ENCODE measurements at regions not wholly inside any gene's neighbourhood (a gene's known extent, or its start where the extent isn't known, plus 50 kb on each side); places are given as distances from the start of the nearest gene placed in this dataset.
A peak's percentile ranks its signal among the peaks of the same experiment; 100 is the strongest.

DNA sequence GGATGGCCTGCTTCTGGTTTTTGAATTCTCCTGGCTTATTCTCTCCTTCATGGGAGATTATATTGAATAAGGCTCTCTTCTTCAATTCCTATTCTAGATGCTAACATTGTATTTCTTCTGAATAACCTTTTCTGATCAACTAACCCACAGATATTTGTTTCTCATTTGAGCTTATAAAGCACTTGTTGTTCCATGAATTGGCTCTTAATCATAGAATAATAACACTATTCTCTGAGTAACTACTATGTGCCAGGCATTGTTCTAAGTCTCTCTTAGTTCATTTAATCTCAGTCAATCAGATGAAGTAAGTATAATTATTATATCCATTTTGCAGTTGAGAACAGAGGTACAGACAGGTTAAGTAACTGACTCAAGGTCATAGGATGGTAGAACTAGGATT is 136.3 kb upstream of the MLIP start:
- DNase-seq (ENCODE audit: low read depth): no peak

DNA sequence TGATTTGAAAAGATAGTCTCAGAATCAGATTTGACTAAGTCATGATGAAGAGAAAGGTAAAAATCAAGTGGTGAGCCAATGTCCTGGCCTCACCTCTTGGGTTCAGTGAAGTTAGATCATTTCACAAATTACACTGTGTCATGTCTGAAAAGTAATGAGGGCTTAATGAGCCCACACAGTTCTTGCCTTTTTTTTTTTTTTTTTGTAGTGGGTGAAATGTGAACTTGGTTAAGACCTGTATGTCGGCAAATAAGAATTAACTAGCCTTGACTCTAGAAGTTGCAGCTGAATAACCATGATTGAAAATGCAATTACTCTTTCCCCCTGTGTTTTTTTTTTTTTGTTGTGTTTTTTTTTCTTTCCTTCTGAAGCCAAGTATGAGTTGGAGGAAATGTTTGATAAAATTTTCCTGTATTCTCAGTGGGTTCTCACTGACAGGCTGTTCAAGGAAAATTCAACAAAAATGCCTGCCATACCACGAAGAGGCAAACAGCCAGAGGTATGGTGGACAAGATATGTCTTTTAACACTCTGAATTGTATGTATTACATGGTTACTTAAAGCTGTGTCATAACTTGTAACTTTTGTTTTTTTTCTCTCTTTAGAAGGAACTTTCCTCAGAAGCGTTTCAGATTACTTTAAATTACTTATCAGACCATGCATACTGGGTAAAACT is 135.2 kb upstream of the MLIP start:
- no peak for DNase-seq (ENCODE audit: low read depth)

DNA sequence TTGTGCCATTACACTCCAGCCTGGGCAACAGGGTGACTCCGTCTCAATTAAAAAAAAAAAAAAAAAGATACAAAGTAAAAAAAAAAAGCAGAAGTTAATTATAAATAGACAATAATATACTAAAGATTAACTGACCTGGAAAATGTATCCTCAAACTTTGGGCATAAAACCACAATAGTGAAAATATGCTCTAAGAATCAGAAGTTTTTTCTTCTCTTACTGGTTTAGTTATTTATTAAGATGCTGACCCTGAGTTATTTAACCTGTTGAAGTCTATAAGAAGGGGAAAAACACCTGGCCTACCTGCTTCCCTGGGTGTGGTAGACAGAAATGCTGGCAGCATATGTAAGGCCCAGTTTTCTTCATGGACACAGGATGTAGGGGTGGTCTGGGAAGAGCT is 133.7 kb upstream of the MLIP start:
- DNase-seq (ENCODE audit: low read depth): no peak

DNA sequence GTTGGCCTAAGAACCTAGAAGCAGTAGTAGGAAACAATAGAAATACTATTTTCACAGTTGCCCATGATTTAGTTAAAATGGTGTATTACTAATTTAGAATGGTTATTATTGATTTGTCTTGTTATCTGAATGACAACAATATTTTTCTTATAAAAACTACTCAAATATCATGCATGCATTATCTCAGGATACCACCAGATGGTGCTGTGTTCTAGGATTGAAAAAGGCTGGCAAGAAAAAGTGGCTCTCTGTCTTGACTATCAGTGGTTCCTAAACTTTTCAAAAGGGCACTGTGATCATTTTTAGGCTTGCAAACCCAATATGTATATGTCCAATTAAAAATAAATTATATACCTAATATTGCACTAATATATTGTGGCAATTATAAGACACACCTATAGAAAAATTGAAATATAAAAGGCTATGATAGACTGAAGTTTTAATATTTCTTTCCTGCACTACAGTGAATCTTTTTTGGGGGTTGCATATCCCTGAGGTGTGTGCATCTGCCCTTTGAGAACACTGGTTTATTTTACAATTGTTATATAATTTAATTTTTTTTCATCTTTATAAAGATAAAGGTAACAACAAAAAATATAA is 131.7 kb upstream of the MLIP start:
- peak; percentile 64 for DNase-seq (ENCODE audit: low read depth)

DNA sequence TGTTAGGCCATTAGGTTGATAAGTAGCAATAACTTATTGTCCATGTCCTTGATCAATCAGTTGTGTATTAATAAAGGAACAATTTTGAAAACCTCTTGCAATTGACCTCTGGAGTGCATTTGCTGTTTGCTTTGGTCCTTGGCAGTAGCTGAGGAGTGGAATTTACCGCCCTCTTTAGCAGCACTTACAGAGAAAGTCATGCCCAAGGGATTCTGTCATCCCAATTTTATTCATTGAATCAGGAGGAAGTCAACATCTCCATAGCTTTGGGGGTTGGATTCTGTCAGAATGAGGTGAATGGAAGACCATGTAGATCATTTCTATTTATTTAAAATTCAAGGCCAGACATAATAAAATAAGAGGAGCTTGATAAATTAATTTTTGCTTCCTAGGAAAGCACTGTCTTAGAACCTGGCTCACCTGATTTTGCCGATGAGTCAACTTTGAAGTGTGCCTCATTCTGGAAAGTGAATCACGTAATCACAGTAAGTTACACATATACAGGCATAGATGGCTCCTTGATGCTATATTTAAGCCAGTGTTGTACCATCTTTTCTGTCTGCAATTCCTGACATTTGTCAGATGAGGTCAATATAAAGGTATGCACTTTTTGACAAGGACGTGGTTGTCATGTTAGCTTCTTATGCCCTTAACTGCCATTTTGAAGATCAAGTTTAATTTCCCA is 128.7 kb upstream of the MLIP start:
- no peak for DNase-seq (ENCODE audit: low read depth)

DNA sequence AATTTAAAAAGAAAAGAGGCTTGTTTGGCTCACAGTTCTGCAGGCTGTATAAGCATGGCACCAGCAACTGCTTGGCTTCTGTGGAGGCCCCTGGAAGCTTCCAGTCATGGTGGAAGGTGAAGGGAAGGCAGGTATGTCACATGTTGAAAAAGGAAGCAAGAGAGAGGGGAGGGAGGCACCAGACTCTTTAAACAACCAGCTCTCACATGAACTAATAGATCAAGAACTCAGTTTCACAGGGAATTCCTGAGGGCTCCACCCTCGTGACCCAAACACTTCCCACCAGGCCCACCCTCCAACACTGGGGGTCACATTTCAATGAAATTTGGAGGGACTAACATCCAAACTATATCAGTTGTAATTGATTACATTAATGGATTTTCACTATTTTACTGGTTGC is 127.9 kb upstream of the MLIP start:
- DNase-seq (ENCODE audit: low read depth): no peak

DNA sequence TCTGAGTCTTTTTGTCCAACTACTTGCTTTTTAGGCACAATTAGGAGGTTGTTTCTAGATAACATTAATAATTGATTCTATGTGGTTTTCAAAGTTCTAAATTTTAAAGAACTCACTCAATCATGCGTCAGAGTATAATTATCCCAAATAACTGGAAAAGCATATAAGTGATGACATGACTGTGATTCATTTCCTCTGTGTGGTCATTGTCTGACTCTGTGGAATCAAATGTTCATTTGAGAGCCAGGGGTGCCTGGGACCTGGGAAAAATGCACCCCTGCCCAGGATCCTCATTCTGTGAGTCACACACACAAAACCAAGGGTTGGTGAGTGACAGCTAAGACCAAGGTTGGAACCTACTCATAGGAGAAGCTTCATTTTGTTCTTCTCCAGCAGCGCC is 127.1 kb upstream of the MLIP start:
- peak; percentile 54 for DNase-seq (ENCODE audit: low read depth)

DNA sequence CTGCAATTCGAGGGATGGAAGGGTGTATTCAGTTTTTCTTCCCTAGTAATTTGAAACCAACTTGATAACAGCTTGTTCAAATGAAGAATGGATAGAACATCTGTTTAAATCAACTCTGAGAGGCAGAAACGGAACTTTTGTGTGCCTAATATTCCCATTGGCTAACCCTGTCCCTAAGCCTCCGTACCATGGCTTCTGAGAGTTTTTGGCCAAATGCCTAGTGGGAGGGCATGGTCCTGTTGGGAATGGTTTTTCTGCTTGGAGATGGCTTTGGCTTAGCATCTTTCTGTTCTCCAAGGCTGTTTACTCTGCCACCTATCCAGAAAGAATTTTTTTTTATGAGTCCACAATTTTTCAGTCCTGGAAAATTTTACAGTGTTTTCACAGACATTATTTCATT is 126.7 kb upstream of the MLIP start:
- peak; percentile 49 for DNase-seq (ENCODE audit: low read depth)

DNA sequence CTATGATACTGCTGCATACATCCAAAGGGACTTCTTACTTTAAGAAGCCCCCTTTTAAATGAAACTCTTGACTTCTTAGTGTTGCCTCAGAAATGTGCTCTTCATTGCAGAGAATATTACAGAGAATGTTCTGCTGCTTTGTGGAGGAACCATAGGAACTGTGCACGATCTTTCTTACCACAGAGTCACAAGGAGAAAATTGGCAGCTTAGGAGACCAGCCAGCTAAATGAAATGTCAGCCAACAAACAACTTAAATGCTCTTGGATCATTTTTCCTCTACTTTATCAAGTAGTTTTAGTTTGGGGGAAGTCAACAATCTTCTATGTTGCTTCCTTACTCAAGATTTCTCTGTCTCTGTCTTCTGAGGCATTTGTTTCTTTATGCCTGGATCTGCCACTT is 125.9 kb upstream of the MLIP start:
- DNase-seq (ENCODE audit: low read depth): no peak

DNA sequence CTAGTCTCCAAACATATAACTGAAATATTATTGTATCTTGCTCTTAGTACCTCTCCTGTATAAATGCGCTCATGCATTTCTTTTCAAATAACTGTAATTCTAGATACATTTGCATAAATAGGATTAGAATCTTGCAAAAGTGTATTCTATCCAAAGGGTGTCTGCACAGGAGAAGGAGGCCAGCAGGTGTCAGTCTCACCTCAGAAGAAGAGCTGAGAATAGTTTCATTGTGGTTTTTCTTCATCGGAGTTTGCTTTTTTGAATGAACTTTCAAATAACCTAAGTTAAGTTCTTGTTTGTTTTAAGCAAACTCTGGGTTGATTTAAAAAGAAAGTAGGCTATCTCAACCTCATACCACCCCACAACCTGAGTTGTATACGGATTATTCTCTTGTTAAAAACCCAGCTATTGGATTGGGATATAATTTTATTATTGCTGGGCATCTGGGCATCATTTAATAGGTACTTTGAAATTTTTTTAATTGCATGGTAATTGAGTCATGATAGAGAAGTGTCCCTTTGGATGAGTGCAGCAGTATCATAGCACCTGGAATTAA is 125.0 kb upstream of the MLIP start:
- peak; percentile 76 for DNase-seq (ENCODE audit: low read depth)

DNA sequence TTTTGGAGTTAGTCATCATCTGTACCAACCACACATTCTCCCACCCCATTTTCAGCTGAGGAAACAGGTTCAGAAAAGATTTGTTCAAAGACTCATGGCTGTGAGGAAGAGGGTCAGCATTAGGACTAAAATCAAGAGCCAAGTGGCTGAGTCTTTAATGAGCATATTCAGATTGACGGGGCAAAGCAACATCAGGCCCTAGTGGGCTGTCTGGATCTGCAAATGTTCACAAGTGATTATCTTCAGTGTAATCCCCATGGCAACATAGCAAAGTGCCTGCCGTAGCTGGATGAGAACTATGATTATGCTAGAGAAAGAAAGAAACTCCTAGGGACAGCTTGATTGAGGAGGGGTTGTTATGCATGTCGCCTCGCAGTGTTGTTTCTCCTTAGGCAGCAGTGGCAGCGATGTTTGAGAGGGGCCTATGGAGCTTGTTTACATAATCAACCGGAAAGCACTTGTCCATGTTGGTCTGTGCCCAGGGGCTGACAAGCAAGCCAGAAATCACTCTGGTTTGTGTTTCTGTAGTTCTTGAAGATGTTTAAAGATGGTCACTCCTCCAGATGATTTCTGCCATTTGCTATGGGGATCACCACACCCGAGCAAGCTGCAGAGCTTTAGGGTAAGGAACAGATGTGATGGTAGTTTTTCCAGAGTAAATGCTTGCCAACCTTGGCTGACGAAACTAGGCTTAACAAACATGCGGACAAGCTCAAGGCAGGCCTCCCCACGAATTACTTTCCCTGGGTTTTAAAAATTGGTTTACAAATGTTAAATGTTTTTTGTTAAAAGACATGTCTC is 124.3 kb upstream of the MLIP start:
- DNase-seq (ENCODE audit: low read depth): no peak

DNA sequence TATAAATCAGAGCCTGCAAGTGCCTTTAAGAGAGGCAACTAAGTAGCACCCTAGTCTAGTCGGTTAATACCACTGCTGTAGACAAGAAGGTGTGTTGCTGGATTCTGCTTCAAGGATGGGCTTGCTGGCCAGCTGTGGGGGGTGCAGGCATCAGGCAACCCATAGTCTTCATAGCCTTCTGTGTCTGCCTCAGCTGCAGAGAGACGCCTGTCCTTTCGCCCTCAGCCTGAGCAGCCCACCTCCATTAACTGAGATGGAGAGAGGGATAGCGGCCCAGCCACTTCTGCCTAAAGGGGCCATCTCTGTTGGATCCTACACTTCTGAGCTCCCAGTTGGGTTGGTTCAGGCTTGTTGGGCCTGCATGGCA is 123.7 kb upstream of the MLIP start:
- no peak for DNase-seq (ENCODE audit: low read depth)

DNA sequence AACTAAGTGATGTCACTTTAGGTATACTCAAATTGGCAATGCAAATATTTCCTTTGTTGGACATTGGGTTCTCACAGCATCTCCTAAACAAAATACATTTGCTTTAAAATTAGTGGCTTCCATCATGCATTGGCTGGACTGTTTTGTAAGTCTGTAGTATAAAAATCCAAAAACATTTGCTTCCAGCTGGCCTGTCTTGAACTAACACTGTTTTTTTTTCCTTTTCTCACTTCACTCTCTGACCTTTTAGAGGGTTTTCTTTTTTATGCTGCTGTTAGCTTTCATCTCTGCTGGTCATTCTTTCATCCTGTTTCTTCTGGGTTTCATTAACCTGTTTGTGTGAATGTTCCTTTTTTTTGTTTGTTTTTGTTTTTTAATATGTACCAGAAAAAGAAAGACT is 121.7 kb upstream of the MLIP start:
- no peak for DNase-seq (ENCODE audit: low read depth)

DNA sequence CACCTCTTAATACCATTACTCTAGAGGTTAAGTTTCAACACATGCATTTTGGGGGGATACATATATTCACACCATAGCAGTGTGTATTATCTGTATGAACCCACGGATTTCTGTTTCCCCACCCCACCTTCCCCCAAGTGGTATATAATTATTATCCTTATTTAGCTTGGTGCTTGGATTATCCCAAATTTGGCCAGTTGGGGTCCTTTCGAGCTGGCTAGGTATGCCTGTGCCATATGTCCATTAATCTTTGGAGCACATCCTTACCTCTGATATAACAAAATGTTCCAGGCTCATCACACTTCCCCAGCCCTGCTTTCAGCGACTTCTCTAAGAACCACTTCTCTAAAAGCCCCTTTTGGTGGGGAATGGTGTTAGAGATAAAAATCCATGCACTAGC is 118.7 kb upstream of the MLIP start:
- DNase-seq (ENCODE audit: low read depth): no peak

DNA sequence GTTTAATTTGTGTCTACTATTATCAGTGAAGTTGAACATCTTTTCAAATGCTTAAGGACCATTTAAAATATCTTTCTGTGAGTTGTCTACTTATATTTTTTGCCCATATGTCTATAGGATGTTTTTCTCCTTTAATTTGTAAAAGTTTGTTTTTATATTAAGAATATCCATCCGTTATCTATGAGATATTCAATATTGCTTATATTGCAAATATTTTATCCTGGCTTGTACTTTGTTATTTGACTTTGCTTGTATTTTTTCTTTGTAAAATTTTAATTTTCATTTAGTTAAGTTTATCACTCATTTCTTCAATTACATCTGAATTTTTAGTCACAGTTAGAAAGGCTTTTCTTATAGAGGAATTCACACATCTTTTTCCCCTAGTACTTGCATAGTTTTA is 117.0 kb upstream of the MLIP start:
- no peak for DNase-seq (ENCODE audit: low read depth)

DNA sequence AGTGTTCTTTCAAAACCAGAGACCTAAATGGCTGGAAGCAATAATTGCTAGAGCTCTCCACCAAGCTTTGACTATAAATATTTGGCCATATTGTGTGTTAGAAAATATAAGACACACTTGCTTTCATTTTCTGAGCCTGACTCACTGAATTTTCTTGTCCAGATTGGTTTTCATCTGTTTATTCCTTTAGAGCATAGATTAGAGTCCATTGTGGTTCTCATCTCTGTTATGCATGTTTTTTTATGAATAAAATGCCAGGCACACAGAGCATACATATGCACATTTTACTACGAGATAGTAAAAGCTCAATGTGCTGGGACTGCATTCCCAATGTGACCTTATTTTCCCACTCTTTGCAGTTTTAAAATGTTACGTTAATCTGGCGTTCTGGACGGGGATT is 115.3 kb upstream of the MLIP start:
- no peak for DNase-seq (ENCODE audit: low read depth)

DNA sequence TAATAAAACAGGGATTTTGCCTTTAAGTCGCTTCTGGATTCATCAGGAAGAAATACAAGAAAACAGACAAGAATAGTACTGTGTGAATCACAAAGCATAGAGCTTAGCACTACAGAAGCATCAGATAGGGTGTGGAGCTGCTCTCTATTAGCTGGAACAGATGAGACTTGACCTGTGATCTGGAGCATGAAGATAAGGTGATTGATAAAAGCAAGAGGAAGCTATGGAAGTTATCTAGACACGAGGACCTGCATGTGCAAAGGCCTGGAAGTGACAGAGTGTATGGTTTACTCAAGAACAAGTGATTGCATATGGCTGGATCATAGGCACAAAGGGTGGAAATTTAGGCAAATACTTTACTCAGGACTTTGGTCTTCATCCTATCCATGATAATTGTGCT is 112.9 kb upstream of the MLIP start:
- DNase-seq (ENCODE audit: low read depth): no peak

DNA sequence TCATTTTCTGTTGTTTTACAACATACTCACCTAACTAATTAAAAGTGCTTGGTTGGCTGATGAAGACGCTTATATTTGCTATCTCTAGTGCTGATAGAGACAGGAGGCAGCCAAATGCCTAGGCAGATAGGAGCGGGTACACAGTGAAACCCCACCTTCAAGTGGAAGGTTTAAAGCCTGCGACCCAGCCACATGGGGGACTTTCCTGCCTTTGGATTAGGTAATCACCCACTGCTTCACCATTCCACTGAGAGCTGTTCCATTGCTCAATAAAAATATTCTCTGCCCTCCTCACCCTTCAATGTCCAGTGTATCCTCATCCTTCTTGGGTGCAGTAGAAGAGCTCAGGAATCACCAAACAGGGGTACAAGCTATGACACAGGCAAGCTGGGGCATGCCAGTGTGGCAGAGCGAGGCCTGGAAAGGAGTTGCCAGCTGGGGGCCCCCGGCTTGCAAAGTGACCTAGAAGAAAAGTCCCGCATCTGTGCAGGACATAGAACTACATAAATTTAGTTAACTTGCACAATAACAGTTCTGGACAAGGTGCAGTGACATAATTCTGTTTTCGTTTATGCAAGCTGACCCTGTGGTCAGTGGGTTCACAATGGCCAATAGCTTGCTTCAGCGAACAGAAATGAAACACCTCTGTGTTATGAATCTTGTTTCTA is 112.0 kb upstream of the MLIP start:
- no peak for DNase-seq (ENCODE audit: low read depth)

DNA sequence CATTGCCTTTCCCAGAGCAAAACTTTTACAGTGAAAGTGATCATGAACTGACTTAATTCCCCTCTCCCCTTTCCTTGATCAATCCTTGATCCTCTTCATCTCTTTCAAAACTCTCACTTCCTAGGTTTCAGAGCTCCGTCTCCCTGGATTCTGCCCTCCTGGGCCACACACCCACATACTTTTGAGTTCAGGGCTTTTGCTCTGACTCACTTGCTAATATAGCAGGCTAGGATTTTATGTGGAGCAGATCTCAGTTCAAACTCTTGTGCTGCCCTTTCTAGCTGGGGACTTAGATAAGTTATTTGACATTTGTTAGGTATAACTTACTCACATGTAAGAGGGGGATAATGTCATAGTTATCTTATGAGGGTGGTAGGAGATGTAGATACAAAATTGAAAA is 109.1 kb upstream of the MLIP start:
- no peak for DNase-seq (ENCODE audit: low read depth)

DNA sequence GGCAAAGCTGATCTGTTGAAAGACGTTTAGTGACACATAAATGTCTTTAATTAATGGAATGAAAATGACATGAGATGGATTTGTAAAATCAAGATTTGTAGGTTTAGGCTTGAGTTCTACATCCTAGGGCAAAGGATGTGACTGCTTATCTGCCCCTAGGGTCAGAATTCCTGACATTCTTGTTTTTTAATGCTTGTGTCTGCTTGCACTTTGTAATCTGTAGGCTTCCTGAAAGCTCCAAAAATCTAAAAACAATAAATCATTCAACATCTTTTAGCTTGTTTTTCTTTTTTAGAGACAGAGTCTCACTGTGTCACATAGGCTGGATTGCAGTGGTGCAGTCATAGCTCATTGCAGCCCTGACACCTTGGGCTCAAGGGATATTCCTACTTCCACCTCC is 107.9 kb upstream of the MLIP start:
- DNase-seq (ENCODE audit: low read depth): no peak

DNA sequence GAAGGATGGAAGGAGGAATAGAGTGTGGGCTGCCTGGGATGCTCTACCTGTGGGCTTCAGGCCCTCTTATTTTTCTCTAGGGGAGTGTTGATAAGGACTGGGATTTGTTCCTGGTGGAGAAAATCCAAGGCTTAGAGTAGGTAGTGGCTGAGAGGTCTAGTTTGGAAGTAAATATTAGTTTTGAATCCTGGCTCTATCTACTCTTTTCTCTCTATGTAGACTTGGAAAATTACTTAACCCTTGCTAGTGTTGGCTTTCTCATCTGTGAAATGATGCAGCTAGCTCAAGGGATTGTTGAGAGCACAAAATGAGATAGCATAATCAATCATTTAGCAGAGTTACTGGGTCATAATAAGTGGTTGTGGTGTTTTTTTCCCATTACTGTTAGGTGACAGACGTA is 102.7 kb upstream of the MLIP start:
- DNase-seq (ENCODE audit: low read depth): no peak

Data from myocyte (in vitro differentiated cells).